NCI-H1092 (cell line): ENCODE measurements at regions not wholly inside any gene's neighbourhood (a gene's known extent, or its start where the extent isn't known, plus 50 kb on each side); places are given as distances from the start of the nearest gene placed in this dataset.

Experiments
- DNase-seq: peaks from one replicate; lab custom pipeline; 2025; lab: John Stamatoyannopoulos, UW

GRCh38 chr5:72046106-72046505 lies 61.2 kb upstream of the MAP1B start:
- DNase-seq = no peak

- no peak for DNase-seq
These were observed 51.6 kb upstream of the MAP1B start for GRCh38 chr5:72055636-72056035.
